ENCODE measurements at regions not wholly inside any gene's neighbourhood (a gene's known extent, or its start where the extent isn't known, plus 50 kb on each side); places are given as distances from the start of the nearest gene placed in this dataset.
"Not testable (repeated sequence)": the region's sequence is repeated elsewhere in the genome, so short reads cannot be mapped to it uniquely, and the experiment has no call there.

- peak; percentile 58 for DNase-seq
Measured at GRCh38 chr20:60100780-60101179, 142.6 kb downstream of the CDH26 start.

- no peak for DNase-seq
Measured at GRCh38 chr20:60101201-60101890, 143.1 kb downstream of the CDH26 start.

- DNase-seq = no peak
Measured at GRCh38 chr20:60101891-60102281, 143.7 kb downstream of the CDH26 start.

- no peak for DNase-seq
Measured at GRCh38 chr20:60102665-60103210, 144.5 kb downstream of the CDH26 start.

GRCh38 chr20:60104993-60105803 lies 147.0 kb downstream of the CDH26 start:
- DNase-seq = no peak

- DNase-seq = not testable (repeated sequence)
Measured at GRCh38 chr20:60106186-60106585, 148.0 kb downstream of the CDH26 start.

DNA sequence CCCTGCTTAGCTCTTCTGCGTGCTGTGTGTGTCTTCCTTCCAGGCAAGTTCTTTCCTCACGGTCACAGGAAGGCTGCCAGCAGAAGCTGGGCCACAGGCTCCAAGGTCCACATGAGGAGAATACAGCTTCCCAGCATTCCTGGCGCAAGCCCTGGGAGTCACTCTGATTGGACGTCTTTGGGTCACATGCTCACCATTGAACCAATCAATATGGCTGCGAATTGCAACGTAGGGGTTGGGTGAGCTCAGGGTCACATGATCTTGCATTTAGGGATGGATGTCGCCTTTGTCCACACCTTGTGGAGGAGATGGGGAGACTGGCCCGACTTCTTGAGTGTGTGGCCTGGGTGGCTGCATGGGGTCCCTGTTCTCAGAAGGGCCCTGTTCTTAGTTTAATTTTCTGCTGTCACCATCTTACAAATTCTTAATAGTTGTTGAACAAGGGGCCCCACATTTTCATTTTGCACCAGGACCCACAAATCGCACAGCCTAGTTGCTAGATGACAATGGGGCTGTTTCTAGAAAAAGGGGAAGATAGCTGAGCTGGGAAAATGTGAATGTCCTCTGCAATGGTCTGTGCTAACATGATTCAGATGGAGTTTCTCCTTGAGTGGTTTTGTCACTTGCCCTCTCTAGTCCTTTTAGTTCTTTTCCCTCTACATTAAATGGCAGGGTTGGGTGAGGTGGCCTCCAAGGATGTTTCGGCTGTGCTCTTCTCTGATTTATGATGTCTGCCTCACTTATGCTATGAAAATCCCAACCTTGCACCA lies 149.6 kb downstream of the CDH26 start:
- no peak for DNase-seq

GRCh38 chr20:60108397-60108796 lies 150.2 kb downstream of the CDH26 start:
- DNase-seq = no peak

GRCh38 chr20:60113024-60113724 lies 155.0 kb downstream of the CDH26 start:
- DNase-seq = no peak

DNA sequence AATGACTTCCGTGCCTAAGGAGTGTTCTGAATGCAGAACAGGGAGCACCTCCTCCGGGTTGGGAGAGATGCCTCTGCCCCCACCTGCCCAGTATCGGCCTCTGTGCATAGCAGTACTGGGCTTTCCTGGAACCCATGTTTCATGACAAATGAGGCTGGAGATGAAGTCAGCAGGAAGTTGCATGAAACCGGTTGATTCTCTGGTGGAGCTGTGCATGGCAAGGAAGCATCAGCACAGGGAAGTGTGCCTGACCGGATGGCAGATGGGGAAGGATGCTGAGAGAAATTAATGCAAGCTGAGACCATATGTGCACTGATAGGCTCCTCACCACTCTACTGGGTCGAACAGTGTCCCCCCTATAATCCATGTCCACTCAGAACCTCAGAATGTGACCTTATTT lies 155.5 kb downstream of the CDH26 start:
- DNase-seq = no peak

- DNase-seq = no peak
Measured at GRCh38 chr20:60115451-60115850, 157.2 kb downstream of the CDH26 start.

DNA sequence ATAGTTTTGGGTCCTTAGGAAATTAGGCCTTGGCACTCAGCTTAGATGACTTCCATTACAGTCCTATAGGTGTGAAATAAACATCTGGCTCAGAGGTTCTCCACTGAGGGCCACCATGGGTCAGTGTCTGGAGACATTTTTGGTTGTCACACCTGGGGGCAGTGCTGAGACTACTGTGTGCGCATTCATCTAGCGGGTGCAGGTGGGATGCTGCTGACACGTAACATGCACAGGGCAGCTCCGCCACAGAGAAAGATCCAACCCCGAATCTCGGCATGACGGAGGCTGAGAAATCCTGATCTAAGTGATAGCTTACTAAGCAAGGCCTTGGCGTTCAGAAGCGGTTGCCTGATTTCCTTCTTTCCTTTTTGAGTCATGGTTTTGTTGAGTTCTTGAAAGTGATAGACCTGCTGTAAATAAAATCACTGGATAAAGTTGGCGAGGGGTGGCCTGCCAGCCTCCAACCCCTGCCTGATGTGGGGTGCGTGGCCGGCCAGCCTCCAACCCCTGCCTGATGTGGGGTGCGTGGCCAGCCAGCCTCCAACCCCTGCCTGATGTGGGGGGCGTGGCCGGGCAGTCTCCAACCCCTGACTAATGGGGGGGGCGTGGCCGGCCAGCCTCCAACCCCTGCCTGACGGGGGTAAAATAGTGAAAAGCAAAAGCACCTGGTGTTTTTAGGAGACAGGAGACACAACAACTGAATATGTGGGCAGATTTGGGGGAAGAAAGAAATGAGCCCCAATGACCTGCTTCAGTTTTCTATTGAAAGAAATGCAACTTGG lies 158.1 kb downstream of the CDH26 start:
- no peak for DNase-seq

GRCh38 chr20:60117065-60117464 lies 158.8 kb downstream of the CDH26 start:
- peak; percentile 80 for DNase-seq

- DNase-seq = no peak
Measured at GRCh38 chr20:60121903-60122302, 163.7 kb downstream of the CDH26 start.

DNA sequence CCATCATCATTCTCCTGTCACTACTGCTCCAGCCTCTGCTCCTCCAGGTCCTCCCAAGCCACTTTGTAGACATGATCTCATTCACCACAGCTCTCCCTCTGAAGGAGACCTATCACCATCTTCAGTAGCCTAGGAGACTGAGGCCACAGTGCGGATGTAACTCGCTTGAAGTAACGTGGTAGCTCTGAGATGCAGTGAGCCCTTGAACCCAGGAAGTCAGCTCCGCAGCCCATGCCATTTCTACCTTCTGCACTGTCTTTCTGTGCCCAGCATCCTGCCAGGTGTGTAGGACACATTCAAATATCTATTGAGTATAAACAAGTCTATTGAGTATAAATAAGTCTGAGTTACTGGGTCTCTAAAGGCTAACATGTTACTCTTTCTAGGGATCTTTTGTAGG lies 164.4 kb downstream of the CDH26 start:
- no peak for DNase-seq

- DNase-seq = no peak
Measured at GRCh38 chr20:60123096-60123495, 164.9 kb downstream of the CDH26 start.

DNA sequence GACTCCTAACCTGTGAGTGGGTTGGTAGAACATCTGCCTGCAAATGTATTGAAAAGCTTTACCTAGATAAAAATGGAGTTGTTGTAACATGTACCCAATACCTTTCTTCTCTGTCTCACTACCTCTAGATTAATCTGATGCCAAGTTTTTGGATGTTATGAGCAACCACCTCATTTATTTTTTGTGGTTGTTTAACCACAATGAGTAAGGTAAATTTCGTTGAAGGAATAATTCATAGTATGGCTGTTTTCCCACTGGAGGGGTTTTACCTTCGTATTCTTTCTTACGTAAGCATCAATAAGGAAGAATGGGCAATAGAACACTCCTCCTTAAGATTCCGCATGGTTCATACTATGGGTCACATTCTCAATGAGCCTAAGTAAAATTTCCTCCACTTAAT lies 165.4 kb downstream of the CDH26 start:
- no peak for DNase-seq

DNA sequence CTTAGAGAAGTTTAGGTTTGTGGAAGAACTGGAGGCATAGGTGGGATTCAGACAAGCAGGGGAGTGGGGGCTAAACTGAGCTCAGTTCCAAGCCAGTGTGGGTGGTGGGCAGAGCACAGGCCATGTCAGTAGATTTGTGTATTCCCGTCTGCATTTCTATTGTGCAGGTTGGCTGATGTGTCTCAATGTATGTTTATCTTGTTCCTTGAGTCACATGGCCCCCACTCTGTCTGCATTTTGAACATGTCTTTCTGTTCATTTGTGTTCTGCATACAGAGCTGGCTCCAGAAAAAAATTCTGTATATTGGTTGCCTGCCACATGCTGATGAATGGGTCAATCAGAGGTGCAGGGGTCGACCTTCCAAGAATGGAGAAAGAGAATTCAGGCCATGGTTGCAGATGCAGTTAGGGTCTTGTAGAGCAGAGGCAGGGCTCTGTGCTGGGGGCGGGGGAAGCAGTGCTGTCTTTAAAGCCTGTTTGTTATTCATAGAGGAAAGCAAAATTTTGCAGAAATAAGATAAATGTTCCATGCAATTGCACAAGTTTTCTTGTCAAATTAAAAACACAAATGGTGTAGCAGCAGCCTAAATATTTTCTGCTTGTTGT lies 166.7 kb downstream of the CDH26 start:
- DNase-seq = no peak

DNA sequence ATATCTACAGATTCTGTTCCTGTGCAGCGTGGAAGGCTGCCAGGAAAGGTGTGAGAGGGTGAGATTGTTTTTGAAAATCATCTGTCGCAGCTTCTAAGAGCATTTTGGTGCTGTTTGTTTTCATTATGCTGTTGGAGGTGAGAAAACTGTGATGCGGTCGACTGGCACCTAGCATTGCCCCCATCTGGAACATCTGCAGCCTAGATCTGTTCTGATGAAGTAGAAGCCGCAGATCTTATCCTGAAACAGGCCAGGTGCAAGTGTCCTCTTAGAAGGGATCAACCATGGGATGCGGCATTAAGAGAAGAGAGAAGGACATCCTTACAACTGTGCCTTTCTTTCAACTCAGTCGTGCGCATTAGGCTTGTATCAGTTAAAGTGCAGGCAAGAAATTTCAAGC lies 167.3 kb downstream of the CDH26 start:
- no peak for DNase-seq

GRCh38 chr20:60126975-60127374 lies 168.8 kb downstream of the CDH26 start:
- no peak for DNase-seq

DNA sequence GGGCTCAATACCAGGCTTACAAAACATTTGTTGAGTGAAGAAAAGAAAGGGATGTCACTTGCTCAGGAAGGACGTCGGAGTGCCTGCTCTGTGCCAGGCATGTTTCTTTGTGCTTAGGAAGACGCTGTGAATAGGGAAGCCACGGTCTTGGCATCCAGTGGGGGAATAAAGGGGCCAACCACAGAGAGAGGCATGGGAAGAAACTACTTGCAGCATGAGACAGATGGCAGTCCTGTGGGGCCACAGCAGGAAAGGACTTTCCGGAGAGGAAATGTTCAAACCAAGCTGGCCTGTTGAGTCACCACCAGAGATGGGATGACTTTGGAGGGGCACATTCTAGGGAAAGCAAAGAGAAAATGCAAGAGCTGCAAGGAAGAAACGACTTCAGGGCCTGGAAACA lies 173.2 kb downstream of the CDH26 start:
- DNase-seq = no peak
